IMR-90 (cell line): ENCODE measurements at regions not wholly inside any gene's neighbourhood (a gene's known extent, or its start where the extent isn't known, plus 50 kb on each side); places are given as distances from the start of the nearest gene placed in this dataset.
"Not testable (repeated sequence)": the region's sequence is repeated elsewhere in the genome, so short reads cannot be mapped to it uniquely, and the experiment has no call there.

Source experiments
- ATAC-seq: fragments of 200-7000 bp; cut with Tn5 transposase; 2 replicates; pipeline ENCODE4 v1.9.1; 2020; ENCODE audit warnings: low read depth, mild to moderate bottlenecking, moderate library complexity
- BruUV-seq: library from RNA; stranded (reverse); fragments of 400-500 nt; replicated peaks from 2 replicates; lab custom pipeline; 2021; lab: Mats Ljungman, UMichigan
- CTCF ChIA-PET: fragments of 300-600 bp; formaldehyde crosslinking; extraction: SDS; loops from one replicate; lab custom pipeline; 2021; ENCODE audit warnings: antibody characterized with exemption; lab: Yijun Ruan, JAX
- POLR2A ChIA-PET: fragments of 300-600 bp; sonication (Branson Sonifier 250); formaldehyde crosslinking; loops from one replicate; lab custom pipeline; 2022; ENCODE audit warnings: antibody characterized with exemption; ENCODE audit not compliant: unreplicated experiment; lab: Charles Lee
- DNase-seq: peaks from one replicate; pipeline ENCODE4 v3.0.0; 2013
- H2AFZ ChIP-seq: replicated peaks from 2 replicates; pipeline ENCODE3; 2013; ENCODE audit warnings: low read length, mild to moderate bottlenecking; ENCODE audit not compliant: poor library complexity
- H2AK5ac ChIP-seq: 2 replicates; pipeline ENCODE4 v1.6.1; 2013; ENCODE audit warnings: low read depth, low read length, inconsistent platforms
- H2AK9ac ChIP-seq: replicated peaks from 2 replicates; pipeline ENCODE3; 2013; ENCODE audit warnings: mild to moderate bottlenecking, low read depth, low read length, moderate library complexity; ENCODE audit not compliant: poor library complexity
- H2BK120ac ChIP-seq: 2 replicates; pipeline ENCODE4 v1.6.1; 2013; ENCODE audit warnings: low read depth, low read length, inconsistent platforms
- H2BK15ac ChIP-seq: 3 replicates; pipeline ENCODE4 v1.6.1; 2013; ENCODE audit warnings: low read depth, low read length, inconsistent platforms
- H2BK20ac ChIP-seq: 2 replicates; pipeline ENCODE4 v1.6.1; 2013; ENCODE audit warnings: low read depth, mild to moderate bottlenecking, inconsistent platforms, low read length, moderate library complexity
- H2BK5ac ChIP-seq: 2 replicates; pipeline ENCODE4 v1.6.1; 2013; ENCODE audit warnings: mild to moderate bottlenecking, low read depth, low read length, inconsistent platforms; ENCODE audit not compliant: poor library complexity, severe bottlenecking
- H3K14ac ChIP-seq: replicated peaks from 2 replicates; pipeline ENCODE4 v1.6.1; 2013; ENCODE audit warnings: low read depth, low read length, inconsistent platforms
- H3K18ac ChIP-seq: 2 replicates; pipeline ENCODE4 v1.6.1; 2013; ENCODE audit warnings: low read depth, low read length, control low read depth
- H3K23ac ChIP-seq: 2 replicates; pipeline ENCODE4 v1.6.1; 2013; ENCODE audit warnings: low read depth, low read length, inconsistent platforms
- H3K27ac ChIP-seq: 2 replicates; pipeline ENCODE4 v1.5.1; 2013; ENCODE audit warnings: mild to moderate bottlenecking, control low read depth, low read length; ENCODE audit not compliant: insufficient read depth
- H3K27me3 ChIP-seq: 2 replicates; pipeline ENCODE4 v1.6.1; 2013; ENCODE audit warnings: low read length; ENCODE audit not compliant: control insufficient read depth, insufficient read depth
- H3K36me3 ChIP-seq: 2 replicates; pipeline ENCODE4 v1.6.1; 2013; ENCODE audit warnings: low read length, mixed read lengths; ENCODE audit not compliant: control insufficient read depth, insufficient read depth
- H3K4ac ChIP-seq: 2 replicates; pipeline ENCODE4 v1.6.1; 2013; ENCODE audit warnings: low read depth, low read length, inconsistent platforms
- H3K4me1 ChIP-seq: 2 replicates; pipeline ENCODE4 v1.6.1; 2013; ENCODE audit warnings: low read length, mixed read lengths; ENCODE audit not compliant: control insufficient read depth, insufficient read depth
- H3K4me2 ChIP-seq: 2 replicates; pipeline ENCODE4 v1.6.1; 2013; ENCODE audit warnings: low read depth, mild to moderate bottlenecking, control low read depth, low read length, moderate library complexity
- H3K4me3 ChIP-seq: 2 replicates; pipeline ENCODE4 v1.5.1; 2013; ENCODE audit warnings: low read depth, mild to moderate bottlenecking, control low read depth, low read length, moderate library complexity; ENCODE audit not compliant: insufficient read depth
- H3K56ac ChIP-seq: 2 replicates; pipeline ENCODE4 v1.6.1; 2013; ENCODE audit warnings: low read length, inconsistent platforms; ENCODE audit not compliant: insufficient read depth; ENCODE audit errors: extremely low read depth
- H3K79me1 ChIP-seq, 2 experiments: 2 replicates each; pipeline ENCODE4 v1.6.1; 2013; ENCODE audit warnings: low read length in 2 of 2, inconsistent platforms in 1 of 2, low read depth in 1 of 2
- H3K9ac ChIP-seq: 2 replicates; pipeline ENCODE4 v1.6.1; 2013; ENCODE audit warnings: low read depth, low read length, control low read depth
- H3K9me1 ChIP-seq: 2 replicates; pipeline ENCODE4 v1.6.1; 2013; ENCODE audit warnings: low read length, inconsistent platforms; ENCODE audit not compliant: insufficient read depth
- H3K9me3 ChIP-seq: 2 replicates; pipeline ENCODE4 v1.6.1; 2013; ENCODE audit warnings: low read length; ENCODE audit not compliant: control insufficient read depth, insufficient read depth
- H4K20me1 ChIP-seq: 2 replicates; pipeline ENCODE4 v1.6.1; 2013; ENCODE audit warnings: low read length, inconsistent platforms; ENCODE audit not compliant: insufficient read depth
- H4K5ac ChIP-seq: 2 replicates; pipeline ENCODE4 v1.6.1; 2013; ENCODE audit warnings: mild to moderate bottlenecking, low read depth, low read length, control low read depth
- H4K8ac ChIP-seq, 2 experiments: 2 replicates each; pipeline ENCODE4 v1.6.1; 2013; ENCODE audit warnings: low read depth in 2 of 2, low read length in 2 of 2, control low read depth in 1 of 2, inconsistent platforms in 1 of 2
- H4K91ac ChIP-seq: 2 replicates; pipeline ENCODE4 v1.6.1; 2013; ENCODE audit warnings: low read depth, low read length, inconsistent platforms; ENCODE audit not compliant: insufficient read depth
- RCOR1 ChIP-seq: IDR thresholded peaks from 2 replicates; pipeline ENCODE4 v1.6.1; 2012; ENCODE audit warnings: mild to moderate bottlenecking, low read length, improper control_type of control experiment; ENCODE audit not compliant: insufficient replicate concordance
- SMC3 ChIP-seq: fragments of 150-350 bp; IDR thresholded peaks from 2 replicates; pipeline ENCODE4 v1.6.1; 2016; ENCODE audit warnings: low read depth, mild to moderate bottlenecking, antibody characterized with exemption, low read length, moderate library complexity
- WGBS, 2 experiments: methylation state at CpG; one replicate each; pipeline versions ENCODE4 v1.1.5 to v1.1.7; 2013; ENCODE audit warnings: missing lambda C conversion rate in 2 of 2; ENCODE audit not compliant: insufficient read length in 1 of 2; ENCODE audit errors: extremely low coverage in 2 of 2; 5-methylcytosine and 5-hydroxymethylcytosine counted together
- dilution Hi-C: fragments of 300-500 bp; cut with HindIII; formaldehyde crosslinking; loops from one replicate; pipeline ENCODE4 v1.14.3; 2018; ENCODE audit warnings: low sequenced_read_pairs; ENCODE audit not compliant: unreplicated experiment
- in situ Hi-C: fragments of 300-500 bp; cut with MboI; formaldehyde crosslinking; loops from 3 replicates; pipeline ENCODE4 v1.14.3; 2019; ENCODE audit warnings: low sequenced_read_pairs, inconsistent platforms, mixed read lengths
- intact Hi-C: fragments of 100-400 bp; cut with micrococcal nuclease; formaldehyde crosslinking; loops from 2 replicates; pipeline ENCODE4 v1.10.0; 2022

DNA sequence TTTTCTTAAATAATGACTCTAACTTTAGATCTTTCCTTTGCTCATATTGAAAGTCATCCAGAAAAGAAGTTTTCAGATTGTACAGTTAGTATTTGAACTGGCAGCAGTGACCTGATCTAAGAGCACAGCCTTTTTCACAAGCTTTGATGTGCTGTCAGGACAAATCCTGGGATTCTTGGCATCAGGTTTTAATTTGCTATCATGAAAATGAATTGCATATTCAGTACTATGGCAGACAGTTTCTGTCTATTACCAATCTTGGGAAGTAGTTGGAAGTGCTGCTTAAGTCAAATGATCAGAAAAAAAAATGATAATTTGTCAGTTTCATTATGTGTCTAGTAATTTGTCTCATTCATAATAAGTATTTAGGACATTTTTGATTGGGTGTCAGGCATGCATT, 925.6 kb upstream of the ARRDC3 start:
- no peak overlapping the region for H3K18ac ChIP-seq
- no peak overlapping the region for H3K4me2 ChIP-seq
- H2BK5ac ChIP-seq: no peak overlapping the region
- TF ChIP-seq RCOR1 (no peak), SMC3 (no peak)
- H2AK5ac ChIP-seq: no peak overlapping the region
- no peak overlapping the region for H3K56ac ChIP-seq
- H4K8ac ChIP-seq: no peak overlapping the region
- no peaks in the 10 kb centered on the region for H3K9me1 ChIP-seq
- H2AK9ac ChIP-seq: no peak overlapping the region
- H2BK15ac ChIP-seq: no peak overlapping the region
- H2BK120ac ChIP-seq: no peak overlapping the region
- no peak overlapping the region for H2BK20ac ChIP-seq
- DNase-seq (no peak), ATAC-seq (no peak)
- in situ Hi-C loops: loop anchor here (25.0 kb wide), 4 partner anchors 779 to 1604 kb away; partner anchors contain the start of genes NR2F1 and NR2F1-AS1
- dilution Hi-C loops: no loop called here
- no peak overlapping the region for H3K4me3 ChIP-seq
- H3K79me1 ChIP-seq: no peaks in the 10 kb centered on the region
- ChIA-PET POLR2A (no interaction called here), CTCF (no interaction called here)
- H4K5ac ChIP-seq: no peak overlapping the region
- H3K9ac ChIP-seq: no peak overlapping the region
- intact Hi-C loops: loop anchor here (2.0 to 5.0 kb wide), 3 partner anchors 380 to 1272 kb away; partner anchors contain the start of gene NR2F1-AS1
- H2AFZ ChIP-seq: no peak overlapping the region
- no peaks in the 10 kb centered on the region for H3K4me1 ChIP-seq
- H3K4ac ChIP-seq: no peak overlapping the region
- no peak overlapping the region for H3K14ac ChIP-seq
- no peaks in the 10 kb centered on the region for H3K27me3 ChIP-seq
- no peak overlapping the region for H4K91ac ChIP-seq
- no peaks in the 10 kb centered on the region for H3K9me3 ChIP-seq
- no peaks in the 10 kb centered on the region for H3K36me3 ChIP-seq
- no peak overlapping the region for H3K27ac ChIP-seq
- no peaks in the 10 kb centered on the region for H4K20me1 ChIP-seq
- H3K23ac ChIP-seq: no peak overlapping the region
- no TSS peak for BruUV-seq

DNA sequence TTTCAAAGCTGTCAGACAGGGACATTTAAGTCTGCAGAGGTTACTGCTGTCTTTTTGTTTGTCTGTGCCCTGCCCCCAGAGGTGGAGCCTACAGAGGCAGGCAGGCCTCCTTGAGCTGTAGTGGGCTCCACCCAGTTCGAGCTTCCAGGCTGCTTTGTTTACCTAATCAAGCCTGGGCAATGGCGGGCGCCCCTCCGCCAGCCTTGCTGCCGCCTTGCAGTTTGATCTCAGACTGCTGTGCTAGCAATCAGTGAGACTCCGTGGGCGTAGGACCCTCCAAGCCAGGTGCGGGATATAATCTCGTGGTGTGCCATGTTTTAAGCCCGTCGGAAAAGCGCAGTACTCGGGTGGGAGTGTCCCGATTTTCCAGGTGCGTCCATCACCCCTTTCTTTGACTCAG, 919.2 kb upstream of the ARRDC3 start:
- 100% methylated on average over 3 of the region's 15 CpGs; no CpG with 5 or more reads in 1 of the 2 experiments for WGBS, 2 experiments
- H3K4me3 ChIP-seq, H2AK9ac ChIP-seq, H4K8ac ChIP-seq, H3K27me3 ChIP-seq, H3K9me1 ChIP-seq, H3K79me1 ChIP-seq, ATAC-seq, intact Hi-C loops, H3K36me3 ChIP-seq, H3K56ac ChIP-seq, H3K23ac ChIP-seq, H2BK20ac ChIP-seq, H2AK5ac ChIP-seq, H3K18ac ChIP-seq, CTCF ChIA-PET, H4K20me1 ChIP-seq, H4K91ac ChIP-seq, H3K4me1 ChIP-seq, H3K9ac ChIP-seq, H2BK5ac ChIP-seq, H2BK120ac ChIP-seq, H2BK15ac ChIP-seq, H4K5ac ChIP-seq, DNase-seq, BruUV-seq, H3K14ac ChIP-seq, H3K4ac ChIP-seq, H2AFZ ChIP-seq, H3K9me3 ChIP-seq, H3K4me2 ChIP-seq, H3K27ac ChIP-seq, dilution Hi-C loops, POLR2A ChIA-PET: not testable (repeated sequence)
- in situ Hi-C loops: loop anchor here (25.0 kb wide), 4 partner anchors 785 to 1610 kb away; partner anchors contain the start of genes NR2F1 and NR2F1-AS1
